CD4-positive, alpha-beta T cell treated with Interleukin-15 for 1 hour (primary cell): ENCODE measurements at regions not wholly inside any gene's neighbourhood (a gene's known extent, or its start where the extent isn't known, plus 50 kb on each side); places are given as distances from the start of the nearest gene placed in this dataset.

Experiments used
- DNase-seq: peaks from one replicate; pipeline ENCODE4 v3.0.0-alpha.2; 2020

DNA sequence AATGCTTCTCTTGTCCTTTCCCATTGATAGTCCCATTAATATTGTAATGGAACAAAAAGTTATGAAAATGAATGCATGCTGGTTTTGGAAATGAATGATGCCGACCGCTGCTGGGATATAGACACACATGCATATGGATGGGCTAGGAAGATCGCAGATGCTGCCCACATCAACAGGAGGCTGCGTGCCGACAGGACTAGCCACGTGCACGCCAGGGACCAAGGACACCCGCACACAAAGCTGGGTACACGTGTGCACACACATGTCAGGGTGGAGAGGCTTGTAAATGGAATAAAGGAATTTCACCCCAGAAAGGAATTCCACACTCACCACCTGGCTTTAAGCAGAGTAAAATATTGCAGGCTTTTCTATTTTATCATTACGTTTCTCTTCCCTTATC lies 153.8 kb upstream of the VASH1 start:
- DNase-seq, result no peak

DNA sequence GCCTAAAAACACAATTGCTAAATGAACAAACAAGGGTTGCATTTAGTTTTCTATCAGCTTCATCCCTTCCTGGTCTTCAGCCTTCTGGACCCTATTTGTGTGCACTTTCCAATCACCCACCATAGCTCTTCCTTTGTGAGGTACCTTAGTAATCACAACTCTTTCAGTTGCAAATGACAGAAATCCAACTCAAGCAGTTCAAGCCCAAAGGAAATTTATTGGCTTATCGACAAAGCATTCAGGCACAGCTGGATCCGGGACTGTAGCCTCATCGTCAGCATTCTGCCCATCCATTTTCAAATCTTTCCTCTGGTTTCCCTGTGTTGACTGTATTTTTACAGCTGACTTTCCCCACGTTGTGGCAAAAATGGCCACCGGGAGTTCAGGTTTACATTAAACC lies 148.6 kb upstream of the VASH1 start:
- no peak for DNase-seq

- DNase-seq, result no peak
These were observed 147.7 kb upstream of the VASH1 start for GRCh38 chr14:76613616-76614015.

DNA sequence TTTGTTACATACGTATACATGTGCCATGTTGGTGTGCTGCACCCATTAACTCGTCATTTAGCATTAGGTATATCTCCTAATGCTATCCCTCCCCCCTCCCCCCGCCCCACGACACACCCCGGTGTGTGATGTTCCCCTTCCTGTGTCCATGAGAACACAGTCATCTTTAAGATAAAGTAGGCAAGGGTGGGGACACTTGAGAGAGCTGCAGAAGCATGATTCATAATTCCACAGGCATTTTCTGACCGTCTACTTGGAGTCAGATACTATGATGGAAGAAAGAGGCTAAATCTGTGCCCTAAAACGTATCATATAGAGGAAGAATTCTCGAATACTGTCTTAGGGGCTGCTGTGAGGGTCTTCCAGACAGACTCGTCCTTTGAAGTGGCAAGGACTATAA lies 145.9 kb upstream of the VASH1 start:
- DNase-seq, result no peak

- DNase-seq, result no peak
These were observed 143.8 kb upstream of the VASH1 start for GRCh38 chr14:76617440-76617839.

DNA sequence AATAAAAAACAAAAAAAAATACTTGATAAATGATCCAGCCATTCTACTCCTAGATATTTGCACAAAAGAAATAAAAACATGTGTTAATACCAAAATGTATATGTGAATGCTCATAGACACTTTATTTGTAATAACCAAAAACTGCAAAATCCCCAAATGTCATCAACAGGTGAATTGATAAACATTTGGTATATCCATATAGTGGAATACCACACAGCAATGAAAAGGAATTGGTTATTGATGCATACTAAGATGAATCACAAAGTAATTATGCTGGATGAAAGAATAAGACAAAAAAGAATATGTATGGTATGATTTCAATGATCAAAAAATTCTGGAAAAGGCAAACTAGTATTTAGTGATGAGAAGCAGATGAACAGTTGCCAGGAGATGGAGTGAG lies 124.7 kb upstream of the VASH1 start:
- no peak for DNase-seq

GRCh38 chr14:76638841-76639240 lies 122.4 kb upstream of the VASH1 start:
- no peak for DNase-seq

DNA sequence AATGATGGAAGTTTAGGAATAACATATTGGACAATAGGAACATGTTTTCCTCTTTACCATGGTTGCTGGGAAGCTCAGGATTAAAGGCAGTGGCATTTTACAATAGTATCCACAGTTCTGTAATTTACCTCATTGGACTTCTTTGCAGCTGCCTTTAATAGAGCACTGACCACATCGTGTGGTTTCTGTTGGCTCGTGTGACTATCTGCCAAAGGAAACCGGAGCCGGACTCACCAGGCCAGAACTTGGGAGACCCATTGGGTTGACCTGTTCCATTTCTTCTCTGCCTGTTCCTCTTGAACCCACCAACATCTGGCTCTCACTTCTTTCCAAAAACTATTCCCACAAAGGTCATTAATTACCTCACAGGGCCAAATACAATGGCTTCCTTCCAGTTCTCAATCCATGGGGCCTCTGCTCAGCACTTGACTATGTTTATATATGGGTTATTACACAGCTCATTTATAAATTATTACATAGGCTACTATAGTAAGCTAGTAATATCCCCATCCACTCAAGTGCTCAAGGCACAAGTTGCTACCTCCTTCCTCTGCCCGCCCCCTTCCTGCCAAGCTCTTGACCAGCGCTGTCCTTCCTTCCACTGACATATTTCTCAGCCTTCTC lies 121.5 kb upstream of the VASH1 start:
- DNase-seq, result no peak

- no peak for DNase-seq
These were observed 120.3 kb upstream of the VASH1 start for GRCh38 chr14:76640923-76641395.

- DNase-seq, result no peak
These were observed 119.7 kb upstream of the VASH1 start for GRCh38 chr14:76641541-76641940.

- no peak for DNase-seq
These were observed 117.4 kb upstream of the VASH1 start for GRCh38 chr14:76643887-76644286.

- no peak for DNase-seq
These were observed 116.3 kb upstream of the VASH1 start for GRCh38 chr14:76644855-76645518.

DNA sequence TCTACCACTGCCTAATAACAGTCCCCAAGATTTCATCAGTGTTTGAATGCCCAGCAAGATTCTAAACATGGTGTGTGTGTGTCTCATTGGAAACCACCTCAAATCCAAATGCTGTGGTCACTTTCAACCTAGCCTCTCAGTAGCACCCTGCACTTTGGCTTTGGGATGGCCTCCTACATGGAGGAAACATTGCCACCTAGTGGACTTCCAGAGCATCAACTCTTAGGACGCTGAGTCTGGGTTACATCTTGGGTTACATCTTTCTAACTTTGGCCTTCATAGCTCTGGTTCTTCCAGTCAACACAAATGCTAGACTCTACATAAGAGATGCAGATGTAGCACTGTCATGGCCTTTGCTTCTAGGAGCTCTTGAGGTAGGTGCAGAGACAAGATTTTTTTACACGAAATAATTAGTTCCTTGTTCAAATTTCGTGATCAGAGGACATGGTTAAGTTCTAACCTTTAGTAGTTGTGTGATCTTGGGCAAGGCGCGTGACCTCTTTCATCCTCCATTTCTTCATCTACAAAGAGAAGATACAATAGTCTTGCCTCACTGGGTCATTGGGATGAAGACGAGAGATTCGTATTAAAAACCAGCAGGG lies 113.5 kb upstream of the VASH1 start:
- DNase-seq, result no peak

- DNase-seq, result no peak
These were observed 109.7 kb upstream of the VASH1 start for GRCh38 chr14:76651410-76652055.

DNA sequence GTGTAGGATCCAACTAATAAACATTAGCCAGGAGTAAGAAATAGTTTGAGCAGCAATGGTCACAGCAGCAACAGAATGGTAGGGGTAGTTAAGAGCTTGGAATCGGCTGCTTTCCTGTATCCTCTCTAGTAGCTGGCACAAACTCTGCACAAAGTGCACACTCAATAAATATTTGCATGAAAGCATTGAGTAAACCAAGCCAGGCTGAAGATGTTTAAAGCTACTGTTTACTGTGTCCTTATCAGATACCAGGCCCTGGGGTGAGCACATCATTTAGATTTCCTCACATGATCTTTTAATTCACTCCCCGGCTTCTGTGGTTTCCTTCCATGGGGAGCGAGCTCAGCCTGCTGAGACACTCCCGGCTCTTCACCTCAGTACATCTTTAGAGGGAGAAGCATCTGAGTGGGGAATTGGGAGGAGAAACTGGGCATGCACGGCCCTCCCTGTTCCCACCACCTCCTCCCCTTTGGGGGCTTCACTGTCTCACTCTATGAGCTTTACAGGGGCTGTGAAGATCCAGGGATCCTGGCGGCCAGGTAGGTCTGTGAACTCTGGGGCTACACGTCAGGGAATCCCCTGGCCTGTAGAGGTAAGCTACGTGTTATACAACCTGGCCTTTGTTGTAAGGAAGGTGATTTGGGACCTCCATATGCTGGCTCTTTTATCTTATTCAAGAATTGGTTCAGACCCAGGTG lies 107.2 kb upstream of the VASH1 start:
- no peak for DNase-seq

- no peak for DNase-seq
These were observed 106.6 kb upstream of the VASH1 start for GRCh38 chr14:76654573-76655108.

- no peak for DNase-seq
These were observed 105.9 kb upstream of the VASH1 start for GRCh38 chr14:76655331-76655730.

- no peak for DNase-seq
These were observed 104.7 kb upstream of the VASH1 start for GRCh38 chr14:76656592-76656991.

GRCh38 chr14:76657404-76657803 lies 103.9 kb upstream of the VASH1 start:
- no peak for DNase-seq

- DNase-seq, result no peak
These were observed 103.4 kb upstream of the VASH1 start for GRCh38 chr14:76657846-76658245.

DNA sequence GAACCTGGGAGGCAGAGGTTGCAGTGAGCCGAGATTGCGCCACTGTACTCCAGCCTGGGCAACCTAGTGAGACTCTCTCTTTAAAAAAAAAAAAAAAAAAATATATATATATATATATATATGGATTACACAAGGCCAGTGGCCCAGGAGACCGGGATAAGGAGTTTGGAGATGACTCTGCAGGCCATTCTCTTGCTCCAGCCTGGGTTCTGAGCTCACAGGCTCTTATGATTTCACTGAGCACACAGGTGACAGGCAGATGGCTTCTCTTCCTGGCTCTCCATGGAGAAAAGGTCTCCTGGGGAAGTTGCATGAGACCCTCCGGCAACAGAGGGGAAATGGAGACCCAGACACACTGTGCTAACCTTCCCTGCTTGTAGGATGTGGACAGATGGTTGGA lies 98.7 kb upstream of the VASH1 start:
- no peak for DNase-seq

GRCh38 chr14:76664790-76665189 lies 96.5 kb upstream of the VASH1 start:
- no peak for DNase-seq

- no peak for DNase-seq
These were observed 94.5 kb upstream of the VASH1 start for GRCh38 chr14:76666746-76667145.
